ENCODE measurements at regions not wholly inside any gene's neighbourhood (a gene's known extent, or its start where the extent isn't known, plus 50 kb on each side); places are given as distances from the start of the nearest gene placed in this dataset.
"Not testable (repeated sequence)": the region's sequence is repeated elsewhere in the genome, so short reads cannot be mapped to it uniquely, and the experiment has no call there.

DNA sequence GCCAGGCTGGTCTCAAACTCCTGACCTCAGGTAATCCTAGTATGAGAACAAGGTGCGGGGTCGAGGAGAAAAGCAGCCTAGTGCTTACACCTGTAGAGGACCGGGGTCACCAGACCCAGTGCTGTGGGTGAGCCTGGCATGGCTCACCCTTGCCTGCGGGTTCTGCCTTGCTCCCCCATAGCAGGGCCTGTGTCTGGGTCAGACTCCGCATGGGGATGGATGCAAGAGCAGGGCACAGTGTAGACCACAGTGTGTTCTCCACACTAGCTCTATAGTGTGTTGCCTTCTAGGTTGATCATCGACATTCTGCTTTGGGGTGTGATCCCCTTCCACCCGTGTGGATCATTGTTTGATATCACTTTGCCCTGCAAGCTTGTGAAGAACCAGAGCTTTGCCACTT, 135.7 kb downstream of the TP53TG3F start:
- TF ChIP-seq, protein P1, sequence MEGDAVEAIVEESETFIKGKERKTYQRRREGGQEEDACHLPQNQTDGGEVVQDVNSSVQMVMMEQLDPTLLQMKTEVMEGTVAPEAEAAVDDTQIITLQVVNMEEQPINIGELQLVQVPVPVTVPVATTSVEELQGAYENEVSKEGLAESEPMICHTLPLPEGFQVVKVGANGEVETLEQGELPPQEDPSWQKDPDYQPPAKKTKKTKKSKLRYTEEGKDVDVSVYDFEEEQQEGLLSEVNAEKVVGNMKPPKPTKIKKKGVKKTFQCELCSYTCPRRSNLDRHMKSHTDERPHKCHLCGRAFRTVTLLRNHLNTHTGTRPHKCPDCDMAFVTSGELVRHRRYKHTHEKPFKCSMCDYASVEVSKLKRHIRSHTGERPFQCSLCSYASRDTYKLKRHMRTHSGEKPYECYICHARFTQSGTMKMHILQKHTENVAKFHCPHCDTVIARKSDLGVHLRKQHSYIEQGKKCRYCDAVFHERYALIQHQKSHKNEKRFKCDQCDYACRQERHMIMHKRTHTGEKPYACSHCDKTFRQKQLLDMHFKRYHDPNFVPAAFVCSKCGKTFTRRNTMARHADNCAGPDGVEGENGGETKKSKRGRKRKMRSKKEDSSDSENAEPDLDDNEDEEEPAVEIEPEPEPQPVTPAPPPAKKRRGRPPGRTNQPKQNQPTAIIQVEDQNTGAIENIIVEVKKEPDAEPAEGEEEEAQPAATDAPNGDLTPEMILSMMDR (IDR thresholded peaks at IDR 0.05; ENCODE audit: low read length): not testable (repeated sequence)
- not testable (repeated sequence) for TF ChIP-seq EZH2phosphoT487 (IDR thresholded peaks at IDR 0.05; ENCODE audit: low read length); EZH2 (optimal IDR thresholded peaks at IDR 0.05; ENCODE audit: low read depth, low read length)

Measured in MM.1S (cell line).